ENCODE measurements at regions not wholly inside any gene's neighbourhood (a gene's known extent, or its start where the extent isn't known, plus 50 kb on each side); places are given as distances from the start of the nearest gene placed in this dataset.

DNA sequence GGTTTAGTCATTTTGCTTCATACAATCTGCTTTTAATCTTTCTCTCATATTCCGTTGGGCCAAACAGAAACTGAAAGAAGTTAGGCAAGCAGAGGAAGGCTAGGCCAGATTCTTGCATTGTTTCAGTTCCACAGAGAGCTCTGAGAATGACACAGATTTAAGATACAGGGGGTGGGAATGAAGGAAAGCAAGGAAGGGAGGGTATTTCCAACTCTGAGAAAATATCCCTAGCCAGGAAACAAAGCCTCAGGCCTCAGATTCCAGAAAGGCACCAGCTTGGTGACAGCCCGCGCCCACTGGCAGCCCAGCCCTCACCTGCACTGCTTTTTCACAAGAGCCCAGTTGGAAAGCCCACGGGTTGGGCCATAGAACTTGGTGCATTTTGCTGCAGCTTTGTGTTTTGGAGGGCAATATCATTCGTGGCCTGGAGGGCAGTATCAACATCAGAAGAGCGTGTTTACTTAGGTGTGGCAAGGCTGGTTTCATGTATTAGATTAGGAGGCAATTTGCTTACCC is 63.5 kb downstream of the ENC1 start:
- ATAC-seq (peak; percentile 84), DNase-seq (no peak)
- intact Hi-C loops (cut with micrococcal nuclease) = no loop called here

- intact Hi-C loops (cut with micrococcal nuclease) = no loop called here
- DNase-seq = no peak
- ATAC-seq = peak; percentile 67
These were observed 64.6 kb downstream of the ENC1 start for GRCh38 chr5:74575741-74576538.

GRCh38 chr5:74570250-74570649 is 70.3 kb downstream of the ENC1 start:
- ATAC-seq = no peak
- DNase-seq = no peak
- intact Hi-C loops (cut with micrococcal nuclease) = no loop called here

DNA sequence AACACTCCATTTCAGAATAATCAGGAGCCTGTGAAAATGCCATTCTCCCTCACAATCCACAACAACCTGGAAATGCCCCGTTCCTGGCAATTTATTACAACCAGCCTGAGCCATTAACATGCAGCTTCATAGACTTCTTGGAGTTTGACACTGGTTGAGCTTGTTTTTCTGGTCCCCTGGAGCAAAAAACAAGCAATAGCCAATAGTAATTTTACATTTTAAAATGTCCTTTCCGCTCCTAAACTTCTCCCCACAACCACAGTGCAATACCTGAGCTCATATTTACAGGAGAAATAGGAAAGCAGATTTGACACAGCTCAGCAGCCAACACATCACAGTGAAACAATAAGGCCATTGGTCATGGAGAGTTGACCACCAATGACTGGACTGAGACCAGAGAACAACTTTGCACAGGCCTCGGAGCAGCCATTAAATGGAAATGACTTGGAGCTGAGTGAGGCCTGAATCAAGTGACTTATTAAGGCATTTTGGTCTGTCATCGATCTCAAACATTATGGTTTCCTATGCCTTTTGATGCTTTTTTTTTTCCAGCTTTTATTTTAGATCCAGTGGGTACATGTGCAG is 73.0 kb downstream of the ENC1 start:
- no peak for DNase-seq
- intact Hi-C loops (cut with micrococcal nuclease) = no loop called here
- no peak for ATAC-seq

GRCh38 chr5:74562122-74562521 is 78.4 kb downstream of the ENC1 start:
- DNase-seq (no peak), ATAC-seq (no peak)
- intact Hi-C loops (cut with micrococcal nuclease) = no loop called here

GRCh38 chr5:74560245-74560644 is 80.3 kb downstream of the ENC1 start:
- intact Hi-C loops (cut with micrococcal nuclease) = no loop called here
- no peak for DNase-seq
- no peak for ATAC-seq

DNA sequence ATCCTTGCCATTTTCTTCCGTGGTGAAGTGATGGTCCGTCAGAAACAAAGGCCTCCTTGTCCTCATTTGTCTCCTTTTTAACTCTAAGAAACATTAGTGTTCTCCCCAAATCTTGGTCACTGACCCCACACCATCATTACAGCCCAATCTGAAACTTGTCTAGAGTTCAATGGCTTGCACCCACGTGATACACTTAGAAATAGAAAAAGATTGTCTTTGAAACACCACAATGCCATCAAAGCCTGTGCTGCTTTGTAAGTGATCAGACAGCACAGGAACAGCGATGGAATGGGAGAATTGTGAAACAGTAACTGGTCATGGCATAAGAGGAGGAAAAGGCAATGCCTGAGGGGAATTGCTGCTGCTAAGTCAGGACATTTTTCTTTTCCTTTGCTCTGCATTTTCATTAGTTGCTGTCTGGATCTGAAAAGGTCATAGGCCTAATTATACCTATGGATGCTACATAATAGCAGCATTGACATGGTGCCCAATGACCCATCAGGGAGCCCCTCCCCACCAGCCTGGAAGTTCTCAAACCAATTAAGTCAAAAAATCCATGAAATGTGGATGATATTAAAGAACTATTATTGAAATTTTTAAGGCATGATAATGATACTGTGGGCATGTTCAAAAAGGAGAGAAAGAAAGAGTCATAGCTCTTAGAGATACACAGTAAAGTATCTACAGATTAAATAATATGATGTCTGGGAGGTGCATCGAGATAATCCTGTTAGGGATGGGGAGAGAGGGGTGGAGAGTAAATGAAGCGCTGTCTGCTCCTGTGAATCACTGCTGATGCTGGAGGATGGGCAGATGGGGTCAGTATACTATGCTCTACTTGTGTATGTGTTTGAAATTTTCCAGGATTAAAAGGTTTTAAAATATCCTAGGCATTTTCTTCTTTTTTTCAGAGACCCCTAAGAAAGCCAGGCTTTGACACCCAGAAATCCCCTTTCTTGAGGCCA is 83.6 kb downstream of the ENC1 start:
- DNase-seq = no peak
- no peak for ATAC-seq
- intact Hi-C loops (cut with micrococcal nuclease) = no loop called here

DNA sequence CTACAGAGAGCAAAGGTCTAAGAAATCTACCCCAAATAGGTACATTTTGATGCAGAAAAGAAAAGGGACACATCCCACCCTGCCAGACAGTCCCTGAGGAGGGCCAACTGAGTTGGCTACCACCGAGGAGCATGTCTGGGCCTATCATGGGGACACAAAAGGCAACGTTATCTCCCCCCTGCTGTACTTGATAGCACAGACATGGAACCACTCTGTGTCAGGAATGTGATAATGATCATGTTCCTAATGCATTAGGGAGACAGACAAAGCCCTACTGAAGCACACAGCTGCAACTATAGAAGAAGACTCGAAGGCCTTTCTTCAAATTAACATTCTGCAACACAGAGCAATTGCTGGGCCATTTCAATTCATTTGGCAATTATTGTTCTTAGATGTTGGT is 84.5 kb downstream of the ENC1 start:
- DNase-seq (no peak), ATAC-seq (no peak)
- intact Hi-C loops (cut with micrococcal nuclease) = no loop called here

GRCh38 chr5:74552101-74552500 is 88.4 kb downstream of the ENC1 start:
- intact Hi-C loops (cut with micrococcal nuclease) = no loop called here

DNA sequence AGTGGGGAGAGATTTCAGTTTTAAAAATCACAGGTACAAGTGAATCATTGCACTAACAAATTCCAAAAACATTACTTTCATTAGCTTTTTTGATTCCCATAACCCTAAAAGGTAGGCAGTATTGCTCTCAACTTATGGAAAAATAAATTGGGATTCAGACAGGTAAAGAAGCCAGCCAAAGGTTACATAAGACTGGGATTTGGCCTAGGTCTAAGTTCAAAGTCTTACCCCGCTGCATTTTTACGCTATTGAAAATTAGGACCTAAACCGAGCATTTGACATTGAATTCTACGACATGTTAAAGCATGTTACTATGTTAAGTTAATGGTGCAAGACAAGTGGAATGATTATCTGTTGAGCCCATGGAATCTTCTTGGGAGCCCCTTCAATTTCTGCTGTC is 89.6 kb downstream of the ENC1 start:
- no peak for ATAC-seq
- DNase-seq = no peak
- intact Hi-C loops (cut with micrococcal nuclease) = no loop called here

More at GRCh38 chr5:74552101-74552500, 88.4 kb downstream of the ENC1 start:
- ATAC-seq (no peak), DNase-seq (no peak)

DNA sequence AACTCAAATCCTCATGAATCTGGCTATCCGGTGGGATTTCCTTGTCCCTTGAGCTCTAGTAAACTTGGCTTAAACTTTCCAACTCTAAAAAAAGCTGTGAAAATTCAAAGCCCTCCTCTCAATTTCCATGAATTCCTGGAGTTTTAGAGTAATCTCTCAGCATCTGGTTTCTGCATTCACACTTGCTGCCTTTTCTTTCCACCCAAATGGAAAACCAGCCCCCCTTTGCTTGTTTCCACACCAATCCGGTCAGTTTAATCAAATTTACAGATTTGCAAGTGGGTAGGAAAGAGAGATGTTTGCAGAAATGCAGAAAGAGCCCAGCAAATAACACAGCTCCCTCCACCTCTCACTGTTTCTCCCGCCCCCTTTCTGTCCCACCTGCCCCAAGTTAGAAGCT is 91.1 kb downstream of the ENC1 start:
- intact Hi-C loops (cut with micrococcal nuclease) = no loop called here
- ATAC-seq (no peak), DNase-seq (no peak)

GRCh38 chr5:74546796-74547195 is 93.7 kb downstream of the ENC1 start:
- no peak for ATAC-seq
- DNase-seq = no peak
- intact Hi-C loops (cut with micrococcal nuclease) = no loop called here

- DNase-seq (no peak), ATAC-seq (no peak)
- intact Hi-C loops (cut with micrococcal nuclease) = no loop called here
These were observed 95.7 kb downstream of the ENC1 start for GRCh38 chr5:74544811-74545210.

GRCh38 chr5:74543162-74543995 is 97.1 kb downstream of the ENC1 start:
- no peak for DNase-seq
- ATAC-seq = no peak

DNA sequence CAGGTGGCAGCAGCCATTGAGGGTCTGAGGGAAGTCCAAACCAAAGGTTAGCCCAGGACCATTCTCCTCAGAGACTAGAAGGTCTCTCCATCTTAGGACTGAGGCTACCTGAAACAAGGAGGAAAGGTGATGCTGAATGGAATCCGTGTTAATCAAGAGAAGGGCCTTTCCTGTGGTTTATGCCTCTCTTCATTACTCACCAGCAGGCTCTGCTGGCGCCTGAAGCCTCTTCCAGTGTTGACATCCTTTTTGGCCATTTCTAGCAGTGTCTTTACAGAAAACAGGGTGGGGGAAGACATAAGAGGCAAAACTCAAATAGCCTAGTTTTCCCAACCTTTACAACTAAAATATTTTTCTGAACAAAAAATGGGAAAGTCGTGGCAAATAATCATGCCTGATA is 98.0 kb downstream of the ENC1 start:
- ATAC-seq (no peak), DNase-seq (no peak)
- intact Hi-C loops (cut with micrococcal nuclease) = no loop called here

More at GRCh38 chr5:74543162-74543995, 97.1 kb downstream of the ENC1 start:
- intact Hi-C loops (cut with micrococcal nuclease) = no loop called here

DNA sequence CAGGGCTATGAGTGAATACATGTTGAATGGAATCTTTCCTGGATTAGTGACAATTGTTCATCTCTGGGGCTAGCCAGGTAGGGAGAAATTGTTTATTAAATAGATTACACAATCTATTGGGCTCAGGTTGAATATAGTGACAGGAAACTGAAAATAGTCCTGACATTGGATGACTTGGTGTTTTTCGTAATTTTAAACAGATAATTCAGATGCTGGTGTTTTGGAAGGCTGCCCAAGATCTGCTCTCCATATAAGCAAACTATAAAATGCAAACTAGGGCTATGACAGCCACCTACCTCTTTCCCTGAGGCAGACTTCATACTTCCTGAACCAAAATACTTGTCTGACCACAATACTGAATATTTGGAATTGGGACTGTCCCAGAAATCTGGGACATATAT is 99.1 kb downstream of the ENC1 start:
- no peak for ATAC-seq
- no peak for DNase-seq
- intact Hi-C loops (cut with micrococcal nuclease) = no loop called here

DNA sequence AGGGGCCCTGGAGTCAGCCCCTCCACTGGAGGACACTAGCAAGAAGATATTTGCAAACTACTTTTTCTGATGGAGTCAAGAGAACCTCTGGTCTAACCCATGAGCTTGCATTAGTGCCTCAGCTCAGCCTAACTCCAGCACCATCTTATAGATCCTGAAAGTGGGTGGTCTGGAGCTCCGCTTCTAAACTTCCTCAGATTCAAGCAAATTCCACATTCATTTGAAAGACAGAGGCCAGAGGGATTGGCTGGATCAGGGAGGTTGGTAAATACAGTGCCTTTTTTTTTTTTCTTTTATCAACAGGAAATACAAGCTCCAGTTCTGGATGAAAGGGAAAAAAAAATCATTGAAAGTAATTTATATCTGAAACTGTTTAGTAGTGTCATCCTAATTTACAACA is 99.9 kb downstream of the ENC1 start:
- DNase-seq (no peak), ATAC-seq (no peak)
- intact Hi-C loops (cut with micrococcal nuclease) = no loop called here

DNA sequence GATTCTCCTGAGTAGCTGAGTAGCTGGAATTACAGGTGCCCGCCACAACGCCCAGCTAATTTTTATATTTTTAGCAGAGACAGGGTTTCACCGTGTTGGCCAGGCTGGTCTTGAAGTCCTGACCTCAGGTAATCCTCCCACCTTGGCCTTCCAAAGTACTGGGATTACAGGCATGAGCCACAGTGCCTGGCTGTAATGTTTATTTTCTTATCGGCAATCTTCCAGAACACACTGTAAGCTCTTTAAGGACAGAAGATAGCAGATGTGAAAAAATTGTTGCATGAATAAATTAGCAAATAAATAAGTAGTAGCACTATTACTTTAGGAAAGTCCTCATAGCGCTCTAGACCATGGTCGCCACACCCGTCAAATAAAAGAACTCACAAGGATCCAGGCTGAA is 100.5 kb downstream of the ENC1 start:
- DNase-seq (no peak), ATAC-seq (no peak)
- intact Hi-C loops (cut with micrococcal nuclease) = no loop called here

- peak; percentile 99 for ATAC-seq
- intact Hi-C loops (cut with micrococcal nuclease) = no loop called here
- peak; percentile 77 for DNase-seq
These were observed 102.3 kb downstream of the ENC1 start for GRCh38 chr5:74538206-74538661.

All from left ventricle myocardium superior (tissue), 1 donor.